Thoracic aorta (tissue), 2 donors: ENCODE measurements at regions not wholly inside any gene's neighbourhood (a gene's known extent, or its start where the extent isn't known, plus 50 kb on each side); places are given as distances from the start of the nearest gene placed in this dataset.

Source experiments
- ATAC-seq: fragments of 150-250 bp; one replicate; pipeline ENCODE4 v1.8.0; 2017; ENCODE audit warnings: low read depth; ENCODE audit not compliant: insufficient number of reproducible peaks, low FRiP score
- DNase-seq: peaks from one replicate; pipeline ENCODE4 v3.0.0-alpha.2; 2020; ENCODE audit warnings: low spot score
- H3K27ac ChIP-seq, 2 donors: fragments of 200-600 bp; sonication (generic); 1 replicate in 1 of 2; 2 replicates in 1 of 2; pipeline ENCODE4 v1.5.1; 2016; ENCODE audit warnings: mild to moderate bottlenecking in 2 of 2, moderate library complexity in 2 of 2
- H3K27me3 ChIP-seq: fragments of 200-600 bp; sonication (generic); replicated peaks from 2 replicates; pipeline ENCODE4 v1.6.0; 2016; ENCODE audit warnings: mild to moderate bottlenecking; ENCODE audit not compliant: insufficient read depth
- H3K36me3 ChIP-seq: fragments of 200-600 bp; sonication (generic); one replicate; pipeline ENCODE4 v1.5.1; 2016
- H3K4me1 ChIP-seq, 2 donors: fragments of 200-600 bp; sonication (generic); 1 replicate in 1 of 2; 2 replicates in 1 of 2; pipeline versions ENCODE4 v1.5.1 to v1.6.0; 2016; ENCODE audit warnings: low read depth in 2 of 2, mild to moderate bottlenecking in 1 of 2; ENCODE audit not compliant: control insufficient read depth in 1 of 2
- H3K4me3 ChIP-seq: fragments of 200-600 bp; sonication (generic); 2 replicates; pipeline ENCODE4 v1.5.1; 2016; ENCODE audit warnings: mild to moderate bottlenecking
- H3K9me3 ChIP-seq: fragments of 200-600 bp; sonication (generic); 2 replicates; pipeline ENCODE4 v1.5.1; 2016
- TF ChIP-seq, protein P1 (sequence below): fragments of 200-600 bp; sonication (generic); IDR thresholded peaks from one replicate; pipeline ENCODE4 v1.5.1; 2019; ENCODE audit warnings: antibody characterized with exemption

DNA sequence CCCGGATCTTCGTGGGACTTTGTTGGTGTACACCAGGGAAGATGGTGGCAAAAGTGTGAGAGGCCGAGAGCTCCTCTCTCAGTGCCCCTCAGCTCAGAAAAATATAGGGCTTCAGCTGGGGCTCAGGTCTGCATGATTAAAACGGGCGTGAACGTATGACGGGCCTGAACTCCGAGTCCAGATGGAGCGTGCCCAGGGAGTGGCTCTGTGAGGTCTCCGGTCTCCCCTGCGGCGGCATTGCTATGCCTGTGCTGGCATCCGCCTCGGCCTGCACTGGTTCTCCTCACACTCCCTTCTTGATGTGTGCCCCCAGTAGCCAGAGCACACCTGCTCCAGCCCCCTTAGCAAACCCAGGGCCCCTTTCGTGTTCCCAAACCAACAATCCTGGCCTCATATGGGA lies 82.0 kb downstream of the TEX29 start:
- no peak overlapping the region for H3K4me3 ChIP-seq
- TF ChIP-seq, protein P1, sequence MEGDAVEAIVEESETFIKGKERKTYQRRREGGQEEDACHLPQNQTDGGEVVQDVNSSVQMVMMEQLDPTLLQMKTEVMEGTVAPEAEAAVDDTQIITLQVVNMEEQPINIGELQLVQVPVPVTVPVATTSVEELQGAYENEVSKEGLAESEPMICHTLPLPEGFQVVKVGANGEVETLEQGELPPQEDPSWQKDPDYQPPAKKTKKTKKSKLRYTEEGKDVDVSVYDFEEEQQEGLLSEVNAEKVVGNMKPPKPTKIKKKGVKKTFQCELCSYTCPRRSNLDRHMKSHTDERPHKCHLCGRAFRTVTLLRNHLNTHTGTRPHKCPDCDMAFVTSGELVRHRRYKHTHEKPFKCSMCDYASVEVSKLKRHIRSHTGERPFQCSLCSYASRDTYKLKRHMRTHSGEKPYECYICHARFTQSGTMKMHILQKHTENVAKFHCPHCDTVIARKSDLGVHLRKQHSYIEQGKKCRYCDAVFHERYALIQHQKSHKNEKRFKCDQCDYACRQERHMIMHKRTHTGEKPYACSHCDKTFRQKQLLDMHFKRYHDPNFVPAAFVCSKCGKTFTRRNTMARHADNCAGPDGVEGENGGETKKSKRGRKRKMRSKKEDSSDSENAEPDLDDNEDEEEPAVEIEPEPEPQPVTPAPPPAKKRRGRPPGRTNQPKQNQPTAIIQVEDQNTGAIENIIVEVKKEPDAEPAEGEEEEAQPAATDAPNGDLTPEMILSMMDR: no peak
- H3K27ac ChIP-seq: no peak overlapping the region
- ATAC-seq (no peak), DNase-seq (no peak)
- no peaks in the 10 kb centered on the region for H3K4me1 ChIP-seq
- H3K36me3 ChIP-seq: no peaks in the 10 kb centered on the region
- H3K27me3 ChIP-seq: no peaks in the 10 kb centered on the region
- no peaks in the 10 kb centered on the region for H3K9me3 ChIP-seq

DNA sequence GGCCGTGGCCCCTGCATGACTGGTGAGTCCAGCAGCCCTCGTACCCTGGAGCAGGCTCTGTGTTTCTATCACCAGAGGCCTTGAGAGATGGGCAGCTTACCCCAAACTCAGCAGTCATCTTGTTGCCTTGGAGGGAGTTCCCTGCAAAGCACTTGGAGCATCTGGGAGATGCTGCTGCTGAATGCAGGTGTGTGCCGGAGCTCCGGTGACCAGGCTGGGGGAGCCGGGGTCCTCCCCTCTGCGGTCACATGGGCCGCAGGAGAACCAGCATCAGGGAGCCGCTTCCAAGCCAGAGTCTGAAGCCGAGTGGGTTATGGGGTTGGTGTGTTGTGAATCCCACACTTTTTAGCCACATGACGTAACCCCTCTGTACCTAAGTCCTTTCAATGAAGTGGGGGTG lies 82.8 kb downstream of the TEX29 start:
- TF ChIP-seq, protein P1: no peak
- ATAC-seq: no peak
- H3K27me3 ChIP-seq: no peaks in the 10 kb centered on the region
- H3K27ac ChIP-seq: no peak overlapping the region
- no peaks in the 10 kb centered on the region for H3K4me1 ChIP-seq
- H3K9me3 ChIP-seq: no peaks in the 10 kb centered on the region
- no peak for DNase-seq
- no peaks in the 10 kb centered on the region for H3K36me3 ChIP-seq
- no peak overlapping the region for H3K4me3 ChIP-seq

DNA sequence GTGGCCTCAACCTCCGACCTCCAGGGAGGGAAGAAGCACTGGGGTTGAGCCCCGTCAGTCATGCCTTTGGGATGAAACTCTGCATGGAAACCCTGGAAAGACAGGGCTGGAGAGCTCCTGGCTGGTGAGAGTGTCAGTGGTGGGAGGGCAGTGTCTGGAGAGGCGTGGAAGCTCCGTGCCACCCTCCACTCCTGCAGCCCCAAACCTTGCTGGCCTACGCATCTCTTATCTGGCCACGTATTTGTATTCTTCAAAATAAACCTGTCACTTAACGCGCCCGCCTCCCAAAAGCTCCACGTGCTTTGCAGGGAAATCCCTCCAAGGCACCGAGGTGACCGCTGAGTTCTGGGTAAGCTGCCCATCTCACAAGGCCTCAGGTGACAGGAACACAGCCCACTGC lies 84.3 kb downstream of the TEX29 start:
- H3K9me3 ChIP-seq: no peaks in the 10 kb centered on the region
- H3K36me3 ChIP-seq: no peaks in the 10 kb centered on the region
- ATAC-seq (no peak), DNase-seq (no peak)
- TF ChIP-seq, protein P1: no peak
- H3K27me3 ChIP-seq: no peaks in the 10 kb centered on the region
- no peak overlapping the region for H3K4me3 ChIP-seq
- no peaks in the 10 kb centered on the region for H3K4me1 ChIP-seq
- H3K27ac ChIP-seq: no peak overlapping the region

DNA sequence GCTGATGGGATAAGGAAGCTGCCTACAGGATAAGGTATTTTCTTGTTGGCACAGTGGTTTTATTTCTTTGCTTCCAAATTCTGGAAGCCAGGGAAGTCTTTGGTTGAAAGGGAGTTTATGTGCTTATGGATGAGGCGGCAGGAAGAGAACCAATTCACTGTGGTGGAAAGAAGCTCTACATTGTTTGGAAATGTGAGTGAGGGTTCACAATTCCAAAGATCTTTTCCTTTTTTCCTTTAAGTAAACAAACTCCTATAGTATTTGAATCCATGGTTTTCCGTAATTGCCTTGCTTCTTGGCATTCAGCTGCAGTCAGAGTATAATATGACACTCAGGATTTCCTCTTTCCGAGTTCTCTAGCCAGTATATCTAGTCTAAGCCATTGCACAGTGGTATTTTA lies 86.2 kb downstream of the TEX29 start:
- ATAC-seq (no peak), DNase-seq (no peak)
- Histone ChIP-seq H3K27me3 (no peaks in the 10 kb centered on the region), H3K27ac (no peak overlapping the region), H3K4me3 (no peak overlapping the region), H3K36me3 (no peaks in the 10 kb centered on the region), H3K4me1 (no peaks in the 10 kb centered on the region), H3K9me3 (no peaks in the 10 kb centered on the region)
- TF ChIP-seq, protein P1: no peak

DNA sequence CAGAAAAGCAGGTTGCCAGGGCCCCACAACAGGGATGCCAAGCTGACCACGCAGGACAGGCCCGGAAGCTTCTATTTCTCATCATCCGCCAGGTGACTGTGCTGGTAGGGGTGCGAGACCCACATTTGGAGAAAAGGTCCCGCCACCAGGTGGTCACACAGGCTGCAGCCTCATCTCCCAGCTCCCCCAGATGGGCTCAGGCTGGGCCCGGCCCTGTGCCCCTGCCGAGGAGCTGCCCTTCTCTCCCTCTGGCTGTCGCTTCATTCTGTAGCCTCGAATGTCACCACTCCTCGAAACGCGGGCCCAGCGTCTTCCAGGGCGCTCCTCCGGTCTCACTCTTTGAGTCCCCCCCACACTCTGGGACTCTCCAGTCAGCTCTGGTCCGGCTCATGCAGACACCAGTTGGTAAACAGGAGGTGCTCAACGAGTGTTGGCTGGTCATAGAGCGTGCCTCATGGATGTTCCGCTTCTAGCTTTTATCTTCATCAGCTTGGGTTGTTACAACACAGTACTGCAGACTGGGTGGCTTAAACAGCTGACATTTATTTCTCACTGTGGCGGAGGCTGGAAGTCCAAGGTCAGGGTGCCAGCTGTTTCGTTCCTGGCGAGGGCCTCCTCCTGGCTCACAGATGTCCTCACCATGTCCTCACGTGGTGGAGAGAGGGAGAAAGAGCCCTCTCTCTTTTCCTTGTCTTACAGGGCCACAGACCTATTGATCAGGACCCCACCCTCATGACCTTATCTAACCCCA lies 87.1 kb downstream of the TEX29 start:
- Histone ChIP-seq H3K4me3 (no peak overlapping the region), H3K9me3 (no peaks in the 10 kb centered on the region), H3K27me3 (no peaks in the 10 kb centered on the region), H3K36me3 (no peaks in the 10 kb centered on the region), H3K4me1 (no peaks in the 10 kb centered on the region), H3K27ac (no peak overlapping the region)
- DNase-seq (no peak), ATAC-seq (no peak)
- TF ChIP-seq, protein P1: no peak
